Neural cell (in vitro differentiated cells): ENCODE measurements at regions not wholly inside any gene's neighbourhood (a gene's known extent, or its start where the extent isn't known, plus 50 kb on each side); places are given as distances from the start of the nearest gene placed in this dataset.

ENCODE experiments used
- CTCF ChIP-seq: fragments of 450-650 bp; IDR thresholded peaks from 2 replicates; pipeline ENCODE4 v1.5.1; 2014; ENCODE audit warnings: antibody characterized with exemption, mild to moderate bottlenecking, moderate library complexity; ENCODE audit not compliant: poor library complexity, severe bottlenecking
- POLR2AphosphoS5 ChIP-seq: IDR thresholded peaks from 2 replicates; pipeline ENCODE4 v1.6.1; 2012
- SMC3 ChIP-seq: fragments of 450-650 bp; conservative IDR thresholded peaks from 2 replicates; pipeline ENCODE4 v1.6.1; 2014; ENCODE audit warnings: antibody characterized with exemption, mild to moderate bottlenecking, moderate library complexity; ENCODE audit not compliant: poor library complexity

GRCh38 chr3:101151286-101151913, 158.2 kb upstream of the ABI3BP start:
- TF ChIP-seq SMC3 (no peak), POLR2AphosphoS5 (no peak), CTCF (no peak)
